H1 (cell line): ENCODE measurements at regions not wholly inside any gene's neighbourhood (a gene's known extent, or its start where the extent isn't known, plus 50 kb on each side); places are given as distances from the start of the nearest gene placed in this dataset.
"Not testable (repeated sequence)": the region's sequence is repeated elsewhere in the genome, so short reads cannot be mapped to it uniquely, and the experiment has no call there.

Experiments used
- CTCF ChIA-PET: fragments of 300-600 bp; sonication (Branson Sonifier 250); formaldehyde crosslinking; loops from one replicate; lab custom pipeline; 2021; ENCODE audit not compliant: partially characterized antibody; lab: Charles Lee
- POLR2A ChIA-PET: fragments of 300-600 bp; sonication (Branson Sonifier 250); formaldehyde crosslinking; loops from one replicate; lab custom pipeline; 2021; ENCODE audit warnings: inconsistent platforms; ENCODE audit not compliant: partially characterized antibody; lab: Charles Lee
- DNase-seq, 2 experiments: peaks; one replicate each; pipeline versions ENCODE4 v3.0.0 to v3.0.0-alpha.2; 2010 to 2022; ENCODE audit warnings: low spot score in 2 of 2, low read depth in 1 of 2, mixed read lengths in 1 of 2
- FAIRE-seq: peaks from 2 replicates; lab custom pipeline; 2011; peaks lifted over from hg19 to GRCh38; lab: Jason Lieb, UNC
- H2AFZ ChIP-seq: 2 replicates; pipeline ENCODE4 v1.8.1; 2012; ENCODE audit warnings: low read length, inconsistent platforms
- H2AK5ac ChIP-seq: 2 replicates; pipeline ENCODE4 v1.6.1; 2013; ENCODE audit warnings: low read depth, low read length
- H2BK120ac ChIP-seq: replicated peaks from 2 replicates; pipeline ENCODE3; 2013; ENCODE audit warnings: low read depth, low read length, inconsistent platforms
- H2BK12ac ChIP-seq: 2 replicates; pipeline ENCODE4 v1.6.1; 2013; ENCODE audit warnings: low read depth, low read length
- H2BK15ac ChIP-seq: 2 replicates; pipeline ENCODE4 v1.6.1; 2013; ENCODE audit warnings: low read length
- H2BK20ac ChIP-seq: 2 replicates; pipeline ENCODE4 v1.6.1; 2013; ENCODE audit warnings: low read length
- H2BK5ac ChIP-seq: 2 replicates; pipeline ENCODE4 v1.6.1; 2013; ENCODE audit warnings: low read depth, low read length
- H3K14ac ChIP-seq: 2 replicates; pipeline ENCODE4 v1.6.1; 2013; ENCODE audit warnings: inconsistent platforms; ENCODE audit not compliant: insufficient read length
- H3K18ac ChIP-seq: 2 replicates; pipeline ENCODE4 v1.6.1; 2013; ENCODE audit warnings: low read length; ENCODE audit errors: extremely low read depth
- H3K23ac ChIP-seq: 2 replicates; pipeline ENCODE4 v1.6.1; 2013; ENCODE audit warnings: inconsistent platforms; ENCODE audit not compliant: insufficient read length
- H3K23me2 ChIP-seq: 2 replicates; pipeline ENCODE4 v1.6.1; 2013; ENCODE audit warnings: low read depth, low read length
- H3K27ac ChIP-seq: 2 replicates; pipeline ENCODE4 v1.6.1; 2011; ENCODE audit warnings: low read depth, low read length, inconsistent platforms
- H3K27me3 ChIP-seq, 4 experiments: replicated peaks in 1 of 4; 1 replicate in 1 of 4; 2 replicates in 3 of 4; pipeline versions ENCODE4 v1.6.1 to v1.8.1; 2011 to 2013; ENCODE audit warnings: low read length in 3 of 4, mild to moderate bottlenecking in 3 of 4, inconsistent platforms in 2 of 4, mixed read lengths in 2 of 4, moderate library complexity in 1 of 4; ENCODE audit not compliant: control insufficient read depth in 3 of 4, insufficient read depth in 3 of 4; ENCODE audit errors: extremely low read depth in 1 of 4
- H3K36me3 ChIP-seq, 4 experiments: 2 replicates each; pipeline versions ENCODE4 v1.6.1 to v1.8.1; 2011 to 2013; ENCODE audit warnings: mild to moderate bottlenecking in 4 of 4, low read length in 3 of 4, moderate library complexity in 2 of 4, control low read depth in 1 of 4, inconsistent platforms in 1 of 4; ENCODE audit not compliant: insufficient read depth in 4 of 4, control insufficient read depth in 2 of 4
- H3K4ac ChIP-seq: replicated peaks from 2 replicates; pipeline ENCODE3; 2013; ENCODE audit warnings: low read length, low read depth, mixed read lengths, inconsistent platforms; ENCODE audit not compliant: insufficient read length
- H3K4me1 ChIP-seq, 4 experiments: replicated peaks in 1 of 4; 1 replicate in 1 of 4; 2 replicates in 3 of 4; pipeline versions ENCODE4 v1.6.1 to v1.8.1; 2011 to 2013; ENCODE audit warnings: low read length in 3 of 4, inconsistent platforms in 2 of 4, mixed read lengths in 1 of 4; ENCODE audit not compliant: insufficient read depth in 4 of 4, control insufficient read depth in 3 of 4
- H3K4me2 ChIP-seq, 2 experiments: 2 replicates each; pipeline versions ENCODE4 v1.6.1 to v1.8.1; 2011 to 2013; ENCODE audit warnings: low read depth in 2 of 2, low read length in 2 of 2, control low read depth in 1 of 2, inconsistent platforms in 1 of 2, mild to moderate bottlenecking in 1 of 2; ENCODE audit not compliant: insufficient read depth in 1 of 2
- H3K4me3 ChIP-seq, 4 experiments: fragments of 200-600, 300-600 bp in 1 of 4; sonication (generic), shearing (Covaris generic), sonication (Bioruptor Twin) in 1 of 4; 2 replicates each; pipeline versions ENCODE4 v1.5.1 to v1.8.1; 2011 to 2016; ENCODE audit warnings: low read length in 4 of 4, low read depth in 3 of 4, control low read depth in 2 of 4, inconsistent platforms in 2 of 4, mild to moderate bottlenecking in 2 of 4, mixed read lengths in 1 of 4, moderate library complexity in 1 of 4; ENCODE audit not compliant: insufficient read depth in 2 of 4; ENCODE audit errors: extremely low read depth in 1 of 4
- H3K56ac ChIP-seq: replicated peaks from 2 replicates; pipeline ENCODE3; 2013; ENCODE audit warnings: low read depth, mild to moderate bottlenecking, mixed read lengths, low read length, inconsistent platforms; ENCODE audit not compliant: insufficient read length
- H3K79me1 ChIP-seq: 2 replicates; pipeline ENCODE4 v1.6.1; 2013; ENCODE audit warnings: low read depth, low read length, control low read depth
- H3K79me2 ChIP-seq, 2 experiments: 2 replicates each; pipeline versions ENCODE4 v1.6.1 to v1.8.1; 2012 to 2013; ENCODE audit warnings: low read length in 2 of 2, mild to moderate bottlenecking in 2 of 2, inconsistent platforms in 1 of 2; ENCODE audit not compliant: insufficient read depth in 2 of 2, control insufficient read depth in 1 of 2
- H3K9ac ChIP-seq, 4 experiments: replicated peaks in 1 of 4; 1 replicate in 1 of 4; 2 replicates in 3 of 4; pipeline versions ENCODE4 v1.6.1 to v1.8.1; 2011 to 2013; ENCODE audit warnings: low read depth in 3 of 4, low read length in 3 of 4, control low read depth in 2 of 4, mild to moderate bottlenecking in 2 of 4, moderate library complexity in 2 of 4, inconsistent platforms in 1 of 4; ENCODE audit errors: extremely low read depth in 1 of 4
- H3K9me3 ChIP-seq, 2 experiments: 2 replicates each; pipeline versions ENCODE4 v1.6.1 to v1.8.1; 2012 to 2013; ENCODE audit warnings: mild to moderate bottlenecking in 2 of 2, moderate library complexity in 2 of 2, control low read depth in 1 of 2, inconsistent platforms in 1 of 2, low read depth in 1 of 2, low read length in 1 of 2, mixed read lengths in 1 of 2; ENCODE audit not compliant: insufficient read depth in 2 of 2
- H4K20me1 ChIP-seq, 2 experiments: replicated peaks in 1 of 2; 2 replicates each; pipeline versions ENCODE3 to v1.8.1; 2011 to 2013; ENCODE audit warnings: inconsistent platforms in 2 of 2, low read length in 2 of 2, mild to moderate bottlenecking in 1 of 2; ENCODE audit not compliant: insufficient read depth in 2 of 2, control insufficient read depth in 1 of 2
- H4K5ac ChIP-seq: 2 replicates; pipeline ENCODE4 v1.6.1; 2013; ENCODE audit warnings: low read length, low read depth, mixed read lengths, inconsistent platforms; ENCODE audit not compliant: insufficient read length
- H4K8ac ChIP-seq: 2 replicates; pipeline ENCODE4 v1.8.0; 2013; ENCODE audit warnings: mild to moderate bottlenecking, moderate library complexity, low read length, inconsistent platforms; ENCODE audit not compliant: insufficient read depth; ENCODE audit errors: extremely low read depth
- H4K91ac ChIP-seq: replicated peaks from 2 replicates; pipeline ENCODE3; 2013; ENCODE audit warnings: low read length, mixed read lengths, inconsistent platforms; ENCODE audit not compliant: insufficient read length
- WGBS, 2 experiments: shearing (Covaris generic) in 1 of 2; methylation state at CpG; one replicate each; pipeline versions ENCODE4 v1.1.6 to v1.1.7; 2013 to 2015; ENCODE audit warnings: low lambda C conversion rate in 2 of 2, mixed read lengths in 2 of 2, inconsistent platforms in 1 of 2, low coverage in 1 of 2, missing lambda C conversion rate in 1 of 2; ENCODE audit not compliant: insufficient replicate concordance in 2 of 2, insufficient coverage in 1 of 2, insufficient read length in 1 of 2; ENCODE audit errors: extremely low coverage in 1 of 2, missing lambda C conversion rate in 1 of 2; 5-methylcytosine and 5-hydroxymethylcytosine counted together

DNA sequence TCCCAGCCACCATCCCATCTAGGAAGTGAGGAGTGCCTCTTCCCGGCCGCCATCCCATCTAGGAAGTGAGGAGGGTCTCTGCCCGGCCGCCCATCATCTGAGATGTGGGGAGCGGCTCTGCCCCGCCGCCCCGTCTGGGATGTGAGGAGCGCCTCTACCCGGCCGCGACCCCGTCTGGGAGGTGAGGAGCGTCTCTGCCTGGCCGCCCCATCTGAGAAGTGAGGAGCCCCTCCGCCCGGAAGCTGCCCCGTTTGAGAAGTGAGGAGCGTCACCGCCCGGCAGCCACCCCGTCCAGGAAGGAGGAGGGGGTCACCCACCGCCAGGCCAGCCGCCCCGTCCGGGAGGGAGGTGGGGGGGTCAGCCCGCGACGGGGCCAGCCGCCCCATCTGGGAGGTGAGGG is 77.5 kb upstream of the MS4A8 start:
- H4K20me1 ChIP-seq, H2BK15ac ChIP-seq, H4K5ac ChIP-seq, H3K14ac ChIP-seq, H4K8ac ChIP-seq, DNase-seq, H2BK120ac ChIP-seq, H2BK12ac ChIP-seq, CTCF ChIA-PET, H3K27ac ChIP-seq, H3K23me2 ChIP-seq, FAIRE-seq, H3K4ac ChIP-seq, H3K79me1 ChIP-seq, H3K23ac ChIP-seq, H3K9me3 ChIP-seq, H3K4me3 ChIP-seq, H3K79me2 ChIP-seq, H3K36me3 ChIP-seq, H3K9ac ChIP-seq, H3K4me1 ChIP-seq, H2AK5ac ChIP-seq, H3K4me2 ChIP-seq, H2BK20ac ChIP-seq, H2AFZ ChIP-seq, H4K91ac ChIP-seq, H3K27me3 ChIP-seq, H3K18ac ChIP-seq, POLR2A ChIA-PET, H2BK5ac ChIP-seq, H3K56ac ChIP-seq: not testable (repeated sequence)
- no CpG with 5 or more reads among the region's 30 CpGs for WGBS, 2 experiments

DNA sequence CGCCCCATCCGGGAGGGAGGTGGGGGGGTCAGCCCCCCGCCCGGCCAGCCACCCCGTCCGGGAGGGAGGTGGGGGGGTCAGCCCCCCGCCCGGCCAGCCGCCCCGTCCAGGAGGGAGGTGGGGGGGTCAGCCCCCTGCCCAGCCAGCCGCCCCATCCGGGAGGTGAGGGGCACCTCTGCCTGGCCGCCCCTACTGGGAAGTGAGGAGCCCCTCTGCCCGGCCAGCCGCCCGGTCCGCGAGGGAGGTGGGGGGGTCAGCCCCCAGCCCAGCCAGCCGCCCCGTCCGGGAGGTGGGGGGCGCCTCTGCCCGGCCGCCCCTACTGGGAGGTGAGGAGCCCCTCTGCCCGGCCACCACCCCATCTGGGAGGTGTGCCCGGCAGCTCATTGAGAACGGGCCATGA is 76.6 kb upstream of the MS4A8 start:
- H4K5ac ChIP-seq, H2BK5ac ChIP-seq, H3K79me2 ChIP-seq, H4K91ac ChIP-seq, H3K56ac ChIP-seq, H2BK15ac ChIP-seq, H4K8ac ChIP-seq, CTCF ChIA-PET, FAIRE-seq, H2BK12ac ChIP-seq, H3K4me1 ChIP-seq, H4K20me1 ChIP-seq, H3K4ac ChIP-seq, H2BK20ac ChIP-seq, H3K23ac ChIP-seq, H3K27ac ChIP-seq, H3K23me2 ChIP-seq, H2AK5ac ChIP-seq, H3K27me3 ChIP-seq, H3K14ac ChIP-seq, H3K9me3 ChIP-seq, DNase-seq, H3K9ac ChIP-seq, H3K4me3 ChIP-seq, H3K4me2 ChIP-seq, POLR2A ChIA-PET, H2BK120ac ChIP-seq, H3K18ac ChIP-seq, H3K36me3 ChIP-seq, H2AFZ ChIP-seq, H3K79me1 ChIP-seq: not testable (repeated sequence)
- WGBS, 2 experiments = 100% methylated on average over 1 of the region's 27 CpGs; no CpG with 5 or more reads in 1 of the 2 experiments
